ENCODE measurements at regions not wholly inside any gene's neighbourhood (a gene's known extent, or its start where the extent isn't known, plus 50 kb on each side); places are given as distances from the start of the nearest gene placed in this dataset.

GRCh38 chr5:2946315-2946714 is 194.8 kb upstream of the IRX2 start:
- TF ChIP-seq, protein P1, sequence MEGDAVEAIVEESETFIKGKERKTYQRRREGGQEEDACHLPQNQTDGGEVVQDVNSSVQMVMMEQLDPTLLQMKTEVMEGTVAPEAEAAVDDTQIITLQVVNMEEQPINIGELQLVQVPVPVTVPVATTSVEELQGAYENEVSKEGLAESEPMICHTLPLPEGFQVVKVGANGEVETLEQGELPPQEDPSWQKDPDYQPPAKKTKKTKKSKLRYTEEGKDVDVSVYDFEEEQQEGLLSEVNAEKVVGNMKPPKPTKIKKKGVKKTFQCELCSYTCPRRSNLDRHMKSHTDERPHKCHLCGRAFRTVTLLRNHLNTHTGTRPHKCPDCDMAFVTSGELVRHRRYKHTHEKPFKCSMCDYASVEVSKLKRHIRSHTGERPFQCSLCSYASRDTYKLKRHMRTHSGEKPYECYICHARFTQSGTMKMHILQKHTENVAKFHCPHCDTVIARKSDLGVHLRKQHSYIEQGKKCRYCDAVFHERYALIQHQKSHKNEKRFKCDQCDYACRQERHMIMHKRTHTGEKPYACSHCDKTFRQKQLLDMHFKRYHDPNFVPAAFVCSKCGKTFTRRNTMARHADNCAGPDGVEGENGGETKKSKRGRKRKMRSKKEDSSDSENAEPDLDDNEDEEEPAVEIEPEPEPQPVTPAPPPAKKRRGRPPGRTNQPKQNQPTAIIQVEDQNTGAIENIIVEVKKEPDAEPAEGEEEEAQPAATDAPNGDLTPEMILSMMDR (IDR thresholded peaks at IDR 0.05 in 4 of 5, conservative IDR thresholded peaks at IDR 0.05 in 1 of 5): no peak
- no peak for TF ChIP-seq POLR2A (IDR thresholded peaks at IDR 0.05)
